ENCODE measurements at regions not wholly inside any gene's neighbourhood (a gene's known extent, or its start where the extent isn't known, plus 50 kb on each side); places are given as distances from the start of the nearest gene placed in this dataset.
"Not testable (repeated sequence)": the region's sequence is repeated elsewhere in the genome, so short reads cannot be mapped to it uniquely, and the experiment has no call there.

- Histone ChIP-seq H3K9me3 (no peaks in the 10 kb centered on the region), H3K36me3 (no peaks in the 10 kb centered on the region), H3K27me3 (no peaks in the 10 kb centered on the region), H3K4me3 (no peak overlapping the region), H3K4me1 (no peaks in the 10 kb centered on the region), H3K27ac (no peak overlapping the region)
- DNase-seq (ENCODE audit: low spot score in 2 of 2) = peak in 1 of 2 donors; percentile 20
- intact Hi-C loops (cut with DNase I; ENCODE audit: low total_unique reads) = no loop called here
- no peak for TF ChIP-seq CTCF (IDR thresholded peaks at IDR 0.05)
- TF ChIP-seq POLR2AphosphoS5 (IDR thresholded peaks at IDR 0.05) = no peak
- no peak for TF ChIP-seq POLR2A (IDR thresholded peaks at IDR 0.05)
Observed at GRCh38 chr18:14947482-14948162, 199.7 kb downstream of the ANKRD30B start.

GRCh38 chr18:14948163-14948540 lies 200.2 kb downstream of the ANKRD30B start:
- TF ChIP-seq POLR2A (IDR thresholded peaks at IDR 0.05) (no peak), POLR2AphosphoS5 (IDR thresholded peaks at IDR 0.05) (no peak), CTCF (IDR thresholded peaks at IDR 0.05) (no peak)
- H3K36me3 ChIP-seq = no peaks in the 10 kb centered on the region
- H3K27ac ChIP-seq = no peak overlapping the region
- H3K4me1 ChIP-seq = no peaks in the 10 kb centered on the region
- no peaks in the 10 kb centered on the region for H3K27me3 ChIP-seq
- intact Hi-C loops (cut with DNase I; ENCODE audit: low total_unique reads) = no loop called here
- no peak for DNase-seq (ENCODE audit: low spot score in 2 of 2)
- H3K4me3 ChIP-seq = no peak overlapping the region
- peaks cover 0 to under 1% of the 10 kb centered on the region in 2 donors for H3K9me3 ChIP-seq

GRCh38 chr18:14949800-14950664 lies 202.1 kb downstream of the ANKRD30B start:
- intact Hi-C loops (cut with DNase I; ENCODE audit: low total_unique reads) = no loop called here
- TF ChIP-seq POLR2A (IDR thresholded peaks at IDR 0.05) (no peak), CTCF (IDR thresholded peaks at IDR 0.05) (no peak), POLR2AphosphoS5 (IDR thresholded peaks at IDR 0.05) (no peak)
- no peak for DNase-seq (ENCODE audit: low spot score in 2 of 2)
- H3K4me3 ChIP-seq = no peak overlapping the region
- H3K4me1 ChIP-seq = no peaks in the 10 kb centered on the region
- no peak overlapping the region for H3K27ac ChIP-seq
- H3K36me3 ChIP-seq = no peaks in the 10 kb centered on the region
- no peaks in the 10 kb centered on the region for H3K27me3 ChIP-seq
- H3K9me3 ChIP-seq = peaks cover under 1 to 3% of the 10 kb centered on the region in 2 donors

- H3K27ac ChIP-seq; H3K36me3 ChIP-seq; DNase-seq (ENCODE audit: low spot score in 2 of 2); intact Hi-C loops (cut with DNase I; ENCODE audit: low total_unique reads); H3K4me1 ChIP-seq; H3K4me3 ChIP-seq; H3K27me3 ChIP-seq: not testable (repeated sequence)
- peaks cover 3 to 14% of the 10 kb centered on the region in 2 donors for H3K9me3 ChIP-seq
Observed at GRCh38 chr18:14952444-14953077, 204.6 kb downstream of the ANKRD30B start.

GRCh38 chr18:14958701-14959100 lies 210.7 kb downstream of the ANKRD30B start:
- TF ChIP-seq CTCF (IDR thresholded peaks at IDR 0.05) (no peak), POLR2AphosphoS5 (IDR thresholded peaks at IDR 0.05) (no peak), POLR2A (IDR thresholded peaks at IDR 0.05) (no peak)
- DNase-seq (ENCODE audit: low spot score in 2 of 2) = no peak
- Histone ChIP-seq H3K36me3 (no peaks in the 10 kb centered on the region), H3K27ac (no peak overlapping the region), H3K4me1 (no peaks in the 10 kb centered on the region), H3K27me3 (no peaks in the 10 kb centered on the region), H3K4me3 (no peak overlapping the region), H3K9me3 (peaks cover 0 to 14% of the 10 kb centered on the region in 2 donors)
- intact Hi-C loops (cut with DNase I; ENCODE audit: low total_unique reads) = no loop called here

All from breast epithelium (tissue), 4 donors.